Esophagus (tissue), 2 donors: ENCODE measurements at regions not wholly inside any gene's neighbourhood (a gene's known extent, or its start where the extent isn't known, plus 50 kb on each side); places are given as distances from the start of the nearest gene placed in this dataset.

Experiments
- H3K27ac ChIP-seq, 2 donors: one replicate each; pipeline ENCODE4 v1.5.1; 2013; ENCODE audit warnings: low read depth in 2 of 2, mild to moderate bottlenecking in 2 of 2, inconsistent platforms in 1 of 2, low read length in 1 of 2, moderate library complexity in 1 of 2
- H3K27me3 ChIP-seq, 2 donors: one replicate each; pipeline ENCODE4 v1.6.1; 2013; ENCODE audit warnings: low read length in 2 of 2, control low read depth in 1 of 2, mild to moderate bottlenecking in 1 of 2; ENCODE audit not compliant: insufficient read depth in 2 of 2, control insufficient read depth in 1 of 2
- H3K36me3 ChIP-seq, 2 donors: one replicate each; pipeline ENCODE4 v1.6.1; 2013; ENCODE audit warnings: low read length in 1 of 2; ENCODE audit not compliant: control insufficient read depth in 2 of 2, insufficient read depth in 2 of 2
- H3K4me1 ChIP-seq, 2 donors: one replicate each; pipeline ENCODE4 v1.6.1; 2013; ENCODE audit warnings: low read length in 1 of 2; ENCODE audit not compliant: control insufficient read depth in 2 of 2, insufficient read depth in 2 of 2
- H3K4me3 ChIP-seq, 2 donors: one replicate each; pipeline ENCODE4 v1.5.1; 2013; ENCODE audit warnings: low read length in 2 of 2, mild to moderate bottlenecking in 2 of 2, low read depth in 1 of 2, moderate library complexity in 1 of 2
- H3K9me3 ChIP-seq, 2 donors: one replicate each; pipeline ENCODE4 v1.6.1; 2013; ENCODE audit warnings: mild to moderate bottlenecking in 2 of 2, low read depth in 1 of 2, low read length in 1 of 2, moderate library complexity in 1 of 2; ENCODE audit not compliant: control insufficient read depth in 2 of 2, insufficient read depth in 1 of 2
- WGBS, 2 donors: extraction: QIAGEN DNeasy Blood & Tissue Kit; methylation state at CpG; one replicate each; pipeline ENCODE4 v1.1.7; 2013; 5-methylcytosine and 5-hydroxymethylcytosine counted together
- donor health status: healthy with polysubstance abuse.
- donor health status: Bipolar disorder and iron deficiency.

DNA sequence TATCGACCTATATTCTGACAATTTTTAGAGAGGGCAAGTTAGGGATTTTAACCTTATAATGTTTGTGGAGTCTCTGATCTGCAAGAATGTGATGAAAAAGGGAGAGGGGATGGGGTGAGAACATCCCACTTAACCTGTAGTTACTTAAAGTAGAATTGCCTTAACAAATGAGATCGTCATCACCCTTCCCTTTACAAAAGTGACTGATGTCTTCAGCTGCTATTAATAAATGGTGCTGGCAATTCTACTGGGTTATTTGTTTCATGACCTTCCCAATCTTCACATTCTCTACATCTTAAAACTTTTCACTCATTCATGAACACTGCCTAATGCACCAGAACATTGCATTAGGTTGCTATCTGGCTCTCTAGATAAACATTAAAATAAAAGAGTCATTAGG is 873.4 kb upstream of the LCORL start:
- Histone ChIP-seq H3K4me3 (no peak overlapping the region), H3K9me3 (no peaks in the 10 kb centered on the region), H3K4me1 (no peaks in the 10 kb centered on the region), H3K36me3 (no peaks in the 10 kb centered on the region), H3K27ac (no peak overlapping the region), H3K27me3 (no peaks in the 10 kb centered on the region)
- 50 to 75% methylated on average over 2 of the region's 2 CpGs for WGBS, 2 donors

- no peaks in the 10 kb centered on the region for H3K36me3 ChIP-seq
- H3K27me3 ChIP-seq: no peaks in the 10 kb centered on the region
- H3K4me3 ChIP-seq: no peak overlapping the region
- no peaks in the 10 kb centered on the region for H3K4me1 ChIP-seq
- H3K9me3 ChIP-seq: no peaks in the 10 kb centered on the region
- WGBS, 2 donors: 56 to 63% methylated on average over 3 of the region's 3 CpGs
- no peak overlapping the region for H3K27ac ChIP-seq
Observed at GRCh38 chr4:18882468-18882867, 860.9 kb upstream of the LCORL start.

GRCh38 chr4:18881556-18881955 is 860.0 kb upstream of the LCORL start:
- no peak overlapping the region for H3K4me3 ChIP-seq
- H3K27me3 ChIP-seq: no peaks in the 10 kb centered on the region
- no peaks in the 10 kb centered on the region for H3K36me3 ChIP-seq
- no peaks in the 10 kb centered on the region for H3K9me3 ChIP-seq
- H3K27ac ChIP-seq: no peak overlapping the region
- no peaks in the 10 kb centered on the region for H3K4me1 ChIP-seq
- WGBS, 2 donors: 60 to 68% methylated on average over 1 of the region's 1 CpG

DNA sequence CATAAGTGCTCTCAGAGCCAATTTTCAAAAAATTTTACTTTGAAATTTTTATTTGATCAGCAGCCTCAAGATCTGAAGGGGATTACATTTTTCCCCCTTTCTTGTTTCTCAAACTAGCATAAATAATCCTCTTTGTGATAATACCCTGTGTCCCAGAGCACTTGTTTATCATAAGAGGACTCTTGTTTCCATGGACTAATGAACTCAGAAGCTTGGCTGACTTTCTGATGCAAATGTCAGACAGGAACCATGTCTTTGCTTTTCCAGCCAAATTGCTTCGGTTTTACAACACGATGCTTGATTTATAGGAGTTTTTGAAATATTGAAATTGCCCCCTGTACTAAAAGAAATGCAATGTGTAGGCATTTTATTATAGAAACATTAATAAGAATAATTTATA is 859.3 kb upstream of the LCORL start:
- Histone ChIP-seq H3K27me3 (no peaks in the 10 kb centered on the region), H3K9me3 (no peaks in the 10 kb centered on the region), H3K4me3 (no peak overlapping the region), H3K27ac (no peak overlapping the region), H3K36me3 (no peaks in the 10 kb centered on the region), H3K4me1 (no peaks in the 10 kb centered on the region)
- WGBS, 2 donors: 58 to 62% methylated on average over 2 of the region's 2 CpGs

- H3K27me3 ChIP-seq: no peaks in the 10 kb centered on the region
- WGBS, 2 donors: 14 to 18% methylated on average over 1 of the region's 1 CpG
- H3K27ac ChIP-seq: no peak overlapping the region
- H3K4me1 ChIP-seq: no peaks in the 10 kb centered on the region
- H3K9me3 ChIP-seq: no peaks in the 10 kb centered on the region
- no peaks in the 10 kb centered on the region for H3K36me3 ChIP-seq
- no peak overlapping the region for H3K4me3 ChIP-seq
Observed at GRCh38 chr4:18878561-18878960, 857.0 kb upstream of the LCORL start.

GRCh38 chr4:18869166-18869565 is 847.6 kb upstream of the LCORL start:
- H3K4me1 ChIP-seq: no peaks in the 10 kb centered on the region
- H3K27ac ChIP-seq: no peak overlapping the region
- no peak overlapping the region for H3K4me3 ChIP-seq
- no peaks in the 10 kb centered on the region for H3K27me3 ChIP-seq
- WGBS, 2 donors: 27 to 33% methylated on average over 1 of the region's 1 CpG
- no peaks in the 10 kb centered on the region for H3K36me3 ChIP-seq
- H3K9me3 ChIP-seq: no peaks in the 10 kb centered on the region

- Histone ChIP-seq H3K27me3 (no peaks in the 10 kb centered on the region), H3K4me3 (no peak overlapping the region), H3K9me3 (no peaks in the 10 kb centered on the region), H3K4me1 (no peaks in the 10 kb centered on the region), H3K27ac (no peak overlapping the region), H3K36me3 (no peaks in the 10 kb centered on the region)
- 83 to 90% methylated on average over 2 of the region's 2 CpGs for WGBS, 2 donors
Observed at GRCh38 chr4:18860836-18861530, 839.4 kb upstream of the LCORL start.

- Histone ChIP-seq H3K4me3 (no peak overlapping the region), H3K27ac (no peak overlapping the region), H3K4me1 (no peaks in the 10 kb centered on the region), H3K9me3 (no peaks in the 10 kb centered on the region), H3K27me3 (no peaks in the 10 kb centered on the region), H3K36me3 (no peaks in the 10 kb centered on the region)
- WGBS, 2 donors: 41 to 64% methylated on average over 2 of the region's 2 CpGs
Observed at GRCh38 chr4:18859468-18859867, 837.9 kb upstream of the LCORL start.

GRCh38 chr4:18858229-18858922 is 836.8 kb upstream of the LCORL start:
- H3K36me3 ChIP-seq: no peaks in the 10 kb centered on the region
- no peaks in the 10 kb centered on the region for H3K4me1 ChIP-seq
- WGBS, 2 donors: 74 to 81% methylated on average over 6 of the region's 6 CpGs
- no peaks in the 10 kb centered on the region for H3K27me3 ChIP-seq
- H3K9me3 ChIP-seq: no peaks in the 10 kb centered on the region
- H3K27ac ChIP-seq: no peak overlapping the region
- H3K4me3 ChIP-seq: no peak overlapping the region

DNA sequence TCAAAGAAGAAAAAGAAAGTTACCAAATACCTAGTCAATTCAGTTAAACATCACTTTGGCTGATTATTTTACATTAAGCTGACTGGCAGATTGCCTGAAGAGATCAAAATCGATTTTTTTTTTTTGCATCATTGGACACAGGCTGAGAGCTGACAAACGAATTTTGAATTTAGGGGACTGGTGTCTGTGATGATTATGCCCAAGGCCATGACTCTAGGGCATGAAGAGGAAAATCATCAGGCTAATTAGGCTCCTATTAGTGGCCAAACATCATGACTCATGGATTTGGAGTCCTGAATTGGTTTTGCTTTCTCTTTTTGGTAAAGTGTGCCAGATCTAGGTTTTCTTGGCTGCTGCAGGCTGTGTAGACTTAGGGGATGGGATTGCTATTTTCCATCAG is 829.3 kb upstream of the LCORL start:
- no peaks in the 10 kb centered on the region for H3K27me3 ChIP-seq
- 34 to 49% methylated on average over 2 of the region's 2 CpGs for WGBS, 2 donors
- H3K27ac ChIP-seq: no peak overlapping the region
- no peak overlapping the region for H3K4me3 ChIP-seq
- H3K4me1 ChIP-seq: no peaks in the 10 kb centered on the region
- H3K36me3 ChIP-seq: no peaks in the 10 kb centered on the region
- H3K9me3 ChIP-seq: no peaks in the 10 kb centered on the region
